ENCODE measurements at regions not wholly inside any gene's neighbourhood (a gene's known extent, or its start where the extent isn't known, plus 50 kb on each side); places are given as distances from the start of the nearest gene placed in this dataset.

DNA sequence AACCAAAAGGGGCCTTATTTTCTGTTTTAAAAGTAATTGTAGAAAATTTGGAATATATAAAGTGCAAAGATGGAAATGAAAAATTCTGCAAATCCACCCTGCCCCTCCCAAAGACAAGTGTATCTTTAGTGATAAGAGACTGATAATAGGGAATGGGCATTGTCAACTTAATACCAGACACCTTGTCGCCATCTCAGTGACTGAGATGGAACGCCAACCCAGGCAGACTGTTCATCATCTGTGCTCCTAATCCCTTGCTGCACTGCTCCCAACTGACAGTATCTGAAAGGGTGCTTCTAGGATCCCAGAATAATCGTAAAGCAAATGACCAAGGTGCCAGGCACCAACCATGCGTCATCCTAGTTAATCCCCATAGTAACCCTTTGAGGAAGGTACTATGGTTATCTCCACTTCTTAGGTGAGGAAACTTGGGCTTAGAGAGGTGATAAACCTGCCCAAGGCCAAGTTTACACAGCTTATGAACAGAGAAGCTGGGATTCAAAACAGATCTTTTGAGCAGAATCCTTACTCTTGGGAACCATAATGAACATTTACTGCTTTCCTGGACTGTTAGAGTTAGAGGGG is 583.7 kb downstream of the GATA3 start:
- no peak for TF ChIP-seq ZNF565 (CRISPR knock-in tag; conservative IDR thresholded peaks at IDR 0.05; ENCODE audit: low read depth)
- TF ChIP-seq ZC3H10 (CRISPR knock-in tag; IDR thresholded peaks at IDR 0.05), result no peak
- no peak for TF ChIP-seq ZFP30 (CRISPR knock-in tag; IDR thresholded peaks at IDR 0.05)
- no peak for TF ChIP-seq TOX (CRISPR knock-in tag; IDR thresholded peaks at IDR 0.05; ENCODE audit: borderline replicate concordance)
- no peak for TF ChIP-seq GLIS3 (CRISPR knock-in tag; IDR thresholded peaks at IDR 0.05)
- no peak for TF ChIP-seq ARNTL (CRISPR knock-in tag; IDR thresholded peaks at IDR 0.05; ENCODE audit: borderline replicate concordance, low read depth)
- TF ChIP-seq BACH2 (CRISPR knock-in tag; IDR thresholded peaks at IDR 0.05; ENCODE audit: borderline replicate concordance), result no peak
- TF ChIP-seq PPARA (CRISPR knock-in tag; IDR thresholded peaks at IDR 0.05; ENCODE audit: borderline replicate concordance), result no peak
- TF ChIP-seq SNAI2 (CRISPR knock-in tag; IDR thresholded peaks at IDR 0.05), result no peak
- no peak for TF ChIP-seq OSR1 (CRISPR knock-in tag; IDR thresholded peaks at IDR 0.05)
- TF ChIP-seq RARB (CRISPR knock-in tag; IDR thresholded peaks at IDR 0.05), result no peak
- no peak for ATAC-seq

DNA sequence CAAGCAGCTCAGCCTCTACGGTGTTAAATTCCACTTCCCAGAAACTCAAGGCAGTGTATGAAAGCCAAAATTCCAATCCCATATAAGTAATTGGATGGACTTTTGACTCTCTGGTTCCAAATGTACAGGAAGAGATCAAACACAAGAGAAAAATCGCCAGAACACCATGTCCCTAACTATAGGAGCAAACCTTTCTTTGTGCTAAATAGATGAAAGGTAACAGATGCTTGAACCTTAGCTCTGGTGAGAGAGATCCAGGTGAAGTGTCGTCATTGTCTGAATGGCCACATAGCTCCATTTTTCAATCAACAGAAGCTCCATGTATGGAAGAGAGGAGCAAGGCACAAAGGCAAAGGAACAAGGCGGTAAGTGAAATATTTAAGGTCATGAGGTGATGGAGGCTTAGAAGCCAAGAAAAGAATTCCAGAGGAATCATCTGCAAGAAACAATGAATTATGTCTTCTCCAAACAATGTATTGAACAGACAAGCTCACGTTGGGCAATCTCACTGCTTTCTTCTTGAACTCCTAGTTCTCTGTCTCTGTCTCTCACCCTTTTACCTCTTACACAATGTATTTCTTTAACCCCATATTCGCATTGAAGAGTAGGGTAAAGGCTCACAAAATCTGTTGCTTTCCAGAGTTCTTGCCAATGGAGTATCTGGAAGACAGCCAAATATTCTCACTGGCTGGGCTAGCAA is 585.1 kb downstream of the GATA3 start:
- ATAC-seq, result no peak
- TF ChIP-seq RARB (CRISPR knock-in tag; IDR thresholded peaks at IDR 0.05) (no peak), ZNF565 (CRISPR knock-in tag; conservative IDR thresholded peaks at IDR 0.05; ENCODE audit: low read depth) (no peak), CSDC2 (CRISPR knock-in tag; IDR thresholded peaks at IDR 0.05) (no peak), ZFP30 (CRISPR knock-in tag; IDR thresholded peaks at IDR 0.05) (no peak), ZNF70 (CRISPR knock-in tag; IDR thresholded peaks at IDR 0.05) (no peak), SNAI2 (CRISPR knock-in tag; IDR thresholded peaks at IDR 0.05) (no peak), ZFP3 (CRISPR knock-in tag; IDR thresholded peaks at IDR 0.05) (no peak), ARNTL (CRISPR knock-in tag; IDR thresholded peaks at IDR 0.05; ENCODE audit: borderline replicate concordance, low read depth) (no peak), ESRRG (CRISPR knock-in tag; IDR thresholded peaks at IDR 0.05) (no peak), OSR1 (CRISPR knock-in tag; IDR thresholded peaks at IDR 0.05) (no peak), ZNF8 (CRISPR knock-in tag; IDR thresholded peaks at IDR 0.05) (no peak), TCF4 (CRISPR knock-in tag; IDR thresholded peaks at IDR 0.05; ENCODE audit: borderline replicate concordance) (no peak), GLIS3 (CRISPR knock-in tag; IDR thresholded peaks at IDR 0.05) (no peak), BACH2 (CRISPR knock-in tag; IDR thresholded peaks at IDR 0.05; ENCODE audit: borderline replicate concordance) (no peak)
- TF ChIP-seq, protein P1, sequence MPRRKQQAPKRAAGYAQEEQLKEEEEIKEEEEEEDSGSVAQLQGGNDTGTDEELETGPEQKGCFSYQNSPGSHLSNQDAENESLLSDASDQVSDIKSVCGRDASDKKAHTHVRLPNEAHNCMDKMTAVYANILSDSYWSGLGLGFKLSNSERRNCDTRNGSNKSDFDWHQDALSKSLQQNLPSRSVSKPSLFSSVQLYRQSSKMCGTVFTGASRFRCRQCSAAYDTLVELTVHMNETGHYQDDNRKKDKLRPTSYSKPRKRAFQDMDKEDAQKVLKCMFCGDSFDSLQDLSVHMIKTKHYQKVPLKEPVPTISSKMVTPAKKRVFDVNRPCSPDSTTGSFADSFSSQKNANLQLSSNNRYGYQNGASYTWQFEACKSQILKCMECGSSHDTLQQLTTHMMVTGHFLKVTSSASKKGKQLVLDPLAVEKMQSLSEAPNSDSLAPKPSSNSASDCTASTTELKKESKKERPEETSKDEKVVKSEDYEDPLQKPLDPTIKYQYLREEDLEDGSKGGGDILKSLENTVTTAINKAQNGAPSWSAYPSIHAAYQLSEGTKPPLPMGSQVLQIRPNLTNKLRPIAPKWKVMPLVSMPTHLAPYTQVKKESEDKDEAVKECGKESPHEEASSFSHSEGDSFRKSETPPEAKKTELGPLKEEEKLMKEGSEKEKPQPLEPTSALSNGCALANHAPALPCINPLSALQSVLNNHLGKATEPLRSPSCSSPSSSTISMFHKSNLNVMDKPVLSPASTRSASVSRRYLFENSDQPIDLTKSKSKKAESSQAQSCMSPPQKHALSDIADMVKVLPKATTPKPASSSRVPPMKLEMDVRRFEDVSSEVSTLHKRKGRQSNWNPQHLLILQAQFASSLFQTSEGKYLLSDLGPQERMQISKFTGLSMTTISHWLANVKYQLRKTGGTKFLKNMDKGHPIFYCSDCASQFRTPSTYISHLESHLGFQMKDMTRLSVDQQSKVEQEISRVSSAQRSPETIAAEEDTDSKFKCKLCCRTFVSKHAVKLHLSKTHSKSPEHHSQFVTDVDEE (CRISPR knock-in tag; IDR thresholded peaks at IDR 0.05), result no peak
- TF ChIP-seq, protein P2, sequence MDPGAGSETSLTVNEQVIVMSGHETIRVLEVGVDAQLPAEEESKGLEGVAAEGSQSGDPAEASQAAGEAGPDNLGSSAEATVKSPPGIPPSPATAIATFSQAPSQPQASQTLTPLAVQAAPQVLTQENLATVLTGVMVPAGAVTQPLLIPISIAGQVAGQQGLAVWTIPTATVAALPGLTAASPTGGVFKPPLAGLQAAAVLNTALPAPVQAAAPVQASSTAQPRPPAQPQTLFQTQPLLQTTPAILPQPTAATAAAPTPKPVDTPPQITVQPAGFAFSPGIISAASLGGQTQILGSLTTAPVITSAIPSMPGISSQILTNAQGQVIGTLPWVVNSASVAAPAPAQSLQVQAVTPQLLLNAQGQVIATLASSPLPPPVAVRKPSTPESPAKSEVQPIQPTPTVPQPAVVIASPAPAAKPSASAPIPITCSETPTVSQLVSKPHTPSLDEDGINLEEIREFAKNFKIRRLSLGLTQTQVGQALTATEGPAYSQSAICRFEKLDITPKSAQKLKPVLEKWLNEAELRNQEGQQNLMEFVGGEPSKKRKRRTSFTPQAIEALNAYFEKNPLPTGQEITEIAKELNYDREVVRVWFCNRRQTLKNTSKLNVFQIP (CRISPR knock-in tag; IDR thresholded peaks at IDR 0.05; ENCODE audit: borderline replicate concordance, low read depth), result no peak
- TF ChIP-seq, protein P3, sequence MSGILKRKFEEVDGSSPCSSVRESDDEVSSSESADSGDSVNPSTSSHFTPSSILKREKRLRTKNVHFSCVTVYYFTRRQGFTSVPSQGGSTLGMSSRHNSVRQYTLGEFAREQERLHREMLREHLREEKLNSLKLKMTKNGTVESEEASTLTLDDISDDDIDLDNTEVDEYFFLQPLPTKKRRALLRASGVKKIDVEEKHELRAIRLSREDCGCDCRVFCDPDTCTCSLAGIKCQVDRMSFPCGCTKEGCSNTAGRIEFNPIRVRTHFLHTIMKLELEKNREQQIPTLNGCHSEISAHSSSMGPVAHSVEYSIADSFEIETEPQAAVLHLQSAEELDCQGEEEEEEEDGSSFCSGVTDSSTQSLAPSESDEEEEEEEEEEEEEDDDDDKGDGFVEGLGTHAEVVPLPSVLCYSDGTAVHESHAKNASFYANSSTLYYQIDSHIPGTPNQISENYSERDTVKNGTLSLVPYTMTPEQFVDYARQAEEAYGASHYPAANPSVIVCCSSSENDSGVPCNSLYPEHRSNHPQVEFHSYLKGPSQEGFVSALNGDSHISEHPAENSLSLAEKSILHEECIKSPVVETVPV (CRISPR knock-in tag; IDR thresholded peaks at IDR 0.05), result no peak

GRCh38 chr10:8640301-8640700 is 585.8 kb downstream of the GATA3 start:
- TF ChIP-seq SNAI2 (CRISPR knock-in tag; IDR thresholded peaks at IDR 0.05), result no peak
- TF ChIP-seq PPARA (CRISPR knock-in tag; IDR thresholded peaks at IDR 0.05; ENCODE audit: borderline replicate concordance), result no peak
- TF ChIP-seq, protein P1 (CRISPR knock-in tag; IDR thresholded peaks at IDR 0.05), result no peak
- TF ChIP-seq TCF4 (CRISPR knock-in tag; IDR thresholded peaks at IDR 0.05; ENCODE audit: borderline replicate concordance), result no peak
- TF ChIP-seq ZC3H10 (CRISPR knock-in tag; IDR thresholded peaks at IDR 0.05), result no peak
- TF ChIP-seq CSDC2 (CRISPR knock-in tag; IDR thresholded peaks at IDR 0.05), result no peak
- TF ChIP-seq ZFP30 (CRISPR knock-in tag; IDR thresholded peaks at IDR 0.05), result no peak
- no peak for TF ChIP-seq ARNTL (CRISPR knock-in tag; IDR thresholded peaks at IDR 0.05; ENCODE audit: borderline replicate concordance, low read depth)
- ATAC-seq, result no peak
